Left lung (tissue), 4 donors: ENCODE measurements at regions not wholly inside any gene's neighbourhood (a gene's known extent, or its start where the extent isn't known, plus 50 kb on each side); places are given as distances from the start of the nearest gene placed in this dataset.
A peak's percentile ranks its signal among the peaks of the same experiment; 100 is the strongest.

ENCODE experiments used
- ATAC-seq: fragments of 200-7000 bp; cut with Tn5 transposase; one replicate; pipeline ENCODE4 v1.9.1; 2020; ENCODE audit warnings: moderate library complexity
- DNase-seq, 4 donors: peaks; one replicate each; pipeline ENCODE4 v3.0.0-alpha.2; 2013 to 2020
- H3K27ac ChIP-seq, 2 donors: fragments of 200-600 bp; sonication (generic) in 1 of 2; one replicate each; pipeline versions ENCODE4 v1.5.0 to v1.8.0; 2020 to 2021
- H3K27me3 ChIP-seq, 2 donors: fragments of 200-600 bp; sonication (generic) in 1 of 2; one replicate each; pipeline versions ENCODE4 v1.5.0 to v1.8.0; 2020 to 2021
- H3K36me3 ChIP-seq, 2 donors: fragments of 200-600 bp; sonication (generic) in 1 of 2; one replicate each; pipeline versions ENCODE4 v1.5.0 to v1.8.0; 2020 to 2021
- H3K4me1 ChIP-seq, 2 donors: fragments of 200-600 bp; one replicate each; pipeline ENCODE4 v1.8.0; 2021
- H3K4me3 ChIP-seq, 2 donors: fragments of 200-600 bp; sonication (generic) in 1 of 2; one replicate each; pipeline versions ENCODE4 v1.5.0 to v1.8.0; 2020 to 2021; ENCODE audit warnings: mild to moderate bottlenecking in 1 of 2
- H3K9me3 ChIP-seq, 2 donors: fragments of 200-600 bp; sonication (generic) in 1 of 2; one replicate each; pipeline versions ENCODE4 v1.5.0 to v1.8.0; 2020 to 2021
- CTCF ChIP-seq, 2 donors: fragments of 200-600 bp; sonication (generic) in 1 of 2; IDR thresholded peaks; one replicate each; pipeline versions ENCODE4 v1.5.0 to v1.8.0; 2021; ENCODE audit warnings: antibody characterized with exemption in 2 of 2
- intact Hi-C, 2 donors: fragments of 100-400 bp; cut with DNase I; formaldehyde crosslinking; loops; one replicate each; pipeline versions ENCODE4 v1.11.2 to v1.14.2; 2022
- donor health status: DM: no; HTN: yes; CAD: no.
- donor health status: DM: no; HTN: no; CAD: no.

DNA sequence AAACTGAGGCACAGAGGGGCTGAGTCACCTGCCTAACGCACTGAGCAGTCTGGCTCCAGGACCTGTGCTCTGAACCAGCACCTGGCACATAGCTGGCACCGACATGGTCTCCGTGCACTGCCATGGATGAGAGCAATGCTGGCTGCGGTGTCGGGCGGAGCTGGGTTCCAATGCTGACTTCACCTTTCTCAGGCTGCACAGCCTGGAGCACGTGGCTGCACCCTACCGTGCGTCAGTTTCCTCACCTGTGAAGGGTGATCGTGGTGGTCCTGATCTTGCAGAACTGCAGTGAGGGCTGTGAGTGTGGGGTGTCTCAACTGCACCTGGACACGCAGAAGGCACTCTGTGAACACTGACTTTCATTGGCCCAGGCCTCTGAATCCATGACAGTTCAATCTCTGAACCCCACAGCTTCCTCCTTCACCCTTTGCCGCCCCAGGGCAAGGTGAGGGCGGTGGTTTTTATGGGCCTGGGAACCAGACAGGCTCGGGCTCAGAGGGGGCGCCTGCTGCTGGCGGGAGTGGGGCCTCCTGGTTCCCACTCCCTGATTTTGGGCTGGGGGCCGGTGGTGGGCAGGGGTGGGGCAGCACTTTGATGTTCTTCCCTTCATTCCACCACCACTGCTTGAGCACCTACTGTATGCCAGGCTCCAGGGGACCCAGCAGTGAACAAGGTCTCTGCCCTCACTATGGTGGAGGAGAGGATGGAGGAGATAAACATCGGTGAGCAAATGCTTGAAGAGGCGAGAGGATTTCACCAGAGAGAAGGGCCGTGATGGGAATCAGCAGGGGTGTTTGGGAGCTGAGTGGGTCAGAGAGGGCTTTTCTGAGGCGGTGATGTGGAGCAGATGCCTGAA, 102.9 kb downstream of the CEBPB start:
- H3K27ac ChIP-seq, result peak overlapping the region; percentile 66 to 83
- no peak overlapping the region for H3K4me3 ChIP-seq
- TF ChIP-seq CTCF (IDR thresholded peaks at IDR 0.05), result no peak
- intact Hi-C loops, result no loop called here
- H3K4me1 ChIP-seq, result peaks cover 11 to 80% of the 10 kb centered on the region in 2 donors
- H3K36me3 ChIP-seq, result no peaks in the 10 kb centered on the region
- DNase-seq (peak in 1 of 4 donors; percentile 74), ATAC-seq (no peak)
- no peaks in the 10 kb centered on the region for H3K27me3 ChIP-seq
- no peaks in the 10 kb centered on the region for H3K9me3 ChIP-seq

DNA sequence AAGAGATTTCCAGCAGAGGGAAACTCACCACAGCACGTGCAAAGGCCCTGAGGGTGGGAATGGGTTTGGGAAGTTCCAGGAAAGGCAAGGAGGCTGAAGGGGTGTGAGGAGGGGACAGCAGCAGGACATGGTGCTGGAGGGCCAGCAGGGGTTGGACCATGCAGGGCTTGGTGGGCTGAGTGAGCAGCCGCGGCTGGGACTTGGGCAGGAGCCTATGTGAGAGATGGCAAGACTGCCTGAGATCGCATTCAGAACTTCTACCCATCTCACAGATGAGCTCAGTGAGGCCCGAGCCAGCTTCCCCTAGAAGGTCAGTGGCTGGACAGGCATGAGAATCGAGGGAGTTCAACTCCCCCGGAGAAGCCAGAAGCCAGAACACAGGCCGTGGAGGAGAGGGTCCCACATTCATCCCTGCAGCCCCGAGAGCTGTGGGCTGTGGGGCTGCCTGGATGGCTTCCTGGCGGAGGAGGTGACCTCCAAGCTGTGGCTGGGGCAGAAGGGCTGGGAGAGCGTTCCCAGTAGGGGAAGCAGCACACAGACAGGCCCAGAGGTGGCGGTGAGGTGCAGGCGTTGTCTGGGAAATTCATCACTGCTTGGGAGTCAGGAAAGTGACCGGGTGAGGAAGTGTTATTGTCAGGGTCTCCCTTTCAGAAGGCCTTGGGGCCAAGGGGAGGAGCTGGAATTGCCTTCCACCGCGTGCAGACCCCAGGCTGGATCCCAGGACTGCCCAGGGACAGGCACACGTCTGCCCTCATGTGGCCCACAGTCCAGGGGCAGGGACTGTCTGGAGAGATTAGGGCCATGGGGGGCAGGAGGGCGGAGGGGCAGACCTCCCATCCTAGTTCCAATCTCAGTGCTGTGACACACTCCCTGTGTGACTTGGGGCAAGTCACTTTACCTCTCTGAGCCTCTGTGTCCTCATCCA, 103.8 kb downstream of the CEBPB start:
- TF ChIP-seq CTCF (IDR thresholded peaks at IDR 0.05), result no peak
- peak in 2 of 4 donors; percentile 28 to 65 for DNase-seq
- Histone ChIP-seq H3K27ac (peak overlapping the region in 1 of 2 donors; percentile 83), H3K36me3 (no peaks in the 10 kb centered on the region), H3K4me3 (no peak overlapping the region), H3K9me3 (no peaks in the 10 kb centered on the region), H3K27me3 (no peaks in the 10 kb centered on the region), H3K4me1 (peaks cover 11 to 85% of the 10 kb centered on the region in 2 donors)
- intact Hi-C loops, result no loop called here
- ATAC-seq, result no peak

GRCh38 chr20:50295345-50295744, 104.7 kb downstream of the CEBPB start:
- ATAC-seq, result no peak
- Histone ChIP-seq H3K27ac (no peak overlapping the region), H3K27me3 (no peaks in the 10 kb centered on the region), H3K9me3 (no peaks in the 10 kb centered on the region), H3K36me3 (no peaks in the 10 kb centered on the region), H3K4me3 (no peak overlapping the region), H3K4me1 (peaks cover 11 to 85% of the 10 kb centered on the region in 2 donors)
- no peak for TF ChIP-seq CTCF (IDR thresholded peaks at IDR 0.05)
- intact Hi-C loops, result no loop called here
- DNase-seq, result no peak

DNA sequence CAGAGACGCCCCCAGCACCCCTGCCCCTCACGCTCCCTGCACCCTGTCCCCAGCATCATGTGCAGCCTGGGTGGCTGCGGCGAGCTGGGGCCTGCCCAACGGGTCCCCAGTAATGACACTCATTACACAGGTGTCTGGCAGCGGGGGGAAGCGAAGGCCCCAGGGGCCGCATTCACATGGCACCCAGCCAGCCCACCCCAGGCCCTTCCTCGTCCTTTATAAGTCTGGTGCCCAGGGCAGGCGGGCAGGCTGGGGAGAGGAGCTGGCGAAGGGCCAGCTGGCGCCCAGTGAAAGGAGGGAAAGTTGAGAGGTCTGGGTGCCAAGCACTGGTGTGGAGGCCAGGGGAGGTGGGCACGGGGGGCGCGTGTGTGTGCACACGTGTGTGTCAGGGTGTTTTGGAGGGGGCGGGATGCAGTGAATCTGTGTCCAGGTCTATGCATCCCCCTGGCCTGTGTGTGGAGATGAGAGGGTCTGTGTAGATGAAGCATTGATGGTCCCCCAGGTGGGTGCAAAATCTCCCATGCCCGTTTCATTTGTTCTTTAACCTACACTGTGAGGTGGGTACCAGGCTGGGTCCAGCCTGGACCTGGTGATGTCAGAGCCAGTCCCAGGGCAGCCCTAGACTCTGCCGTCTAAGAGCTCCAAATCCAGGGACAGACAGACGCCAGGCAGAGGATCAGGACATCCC, 105.3 kb downstream of the CEBPB start:
- ATAC-seq, result no peak
- intact Hi-C loops, result no loop called here
- H3K36me3 ChIP-seq, result no peaks in the 10 kb centered on the region
- peaks cover 11 to 80% of the 10 kb centered on the region in 2 donors for H3K4me1 ChIP-seq
- peak in 2 of 4 donors; percentile 53 to 76 for DNase-seq
- H3K27me3 ChIP-seq, result no peaks in the 10 kb centered on the region
- no peaks in the 10 kb centered on the region for H3K9me3 ChIP-seq
- no peak for TF ChIP-seq CTCF (IDR thresholded peaks at IDR 0.05)
- H3K4me3 ChIP-seq, result no peak overlapping the region
- H3K27ac ChIP-seq, result peak overlapping the region in 1 of 2 donors; percentile 80
